ENCODE measurements at regions not wholly inside any gene's neighbourhood (a gene's known extent, or its start where the extent isn't known, plus 50 kb on each side); places are given as distances from the start of the nearest gene placed in this dataset.

DNA sequence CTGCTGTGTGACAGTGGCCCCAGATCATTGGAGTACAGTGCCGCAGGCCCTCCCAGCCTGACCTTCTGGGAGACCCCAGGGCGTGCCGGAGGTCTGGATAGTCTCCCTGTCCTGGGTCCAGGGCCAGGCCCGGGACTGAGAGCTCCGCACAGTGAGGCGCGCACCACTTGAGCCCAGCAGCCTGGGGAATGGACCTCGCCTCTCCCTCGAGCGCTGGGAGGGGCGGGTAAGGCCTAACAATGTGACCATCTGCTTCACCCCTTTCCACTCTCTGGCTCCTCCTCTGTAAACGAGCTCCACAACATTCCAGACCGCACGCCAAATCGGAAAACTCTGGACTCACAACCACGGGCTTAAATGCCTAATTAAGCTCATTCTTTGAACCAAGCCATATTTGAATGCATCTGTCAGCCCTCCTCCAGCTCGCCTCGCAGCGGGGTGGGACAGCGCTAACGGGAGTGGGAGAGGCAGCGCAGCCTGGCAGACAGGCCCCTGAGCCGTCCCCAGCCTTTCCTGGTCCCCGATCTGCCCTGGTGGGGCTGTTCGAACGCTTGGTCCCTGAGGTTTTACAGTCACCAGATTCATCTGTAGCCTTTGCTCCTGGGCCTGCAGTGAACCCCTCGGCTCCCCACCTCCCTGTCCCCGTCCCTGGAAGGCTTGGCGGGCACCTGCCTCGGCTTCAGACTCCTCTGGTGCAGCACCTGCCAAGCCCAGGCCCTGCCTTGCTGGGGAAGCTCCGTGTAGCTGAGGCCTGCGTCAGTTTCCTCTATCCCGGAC, 120.7 kb upstream of the VSTM2B start:
- TF ChIP-seq, protein P1, sequence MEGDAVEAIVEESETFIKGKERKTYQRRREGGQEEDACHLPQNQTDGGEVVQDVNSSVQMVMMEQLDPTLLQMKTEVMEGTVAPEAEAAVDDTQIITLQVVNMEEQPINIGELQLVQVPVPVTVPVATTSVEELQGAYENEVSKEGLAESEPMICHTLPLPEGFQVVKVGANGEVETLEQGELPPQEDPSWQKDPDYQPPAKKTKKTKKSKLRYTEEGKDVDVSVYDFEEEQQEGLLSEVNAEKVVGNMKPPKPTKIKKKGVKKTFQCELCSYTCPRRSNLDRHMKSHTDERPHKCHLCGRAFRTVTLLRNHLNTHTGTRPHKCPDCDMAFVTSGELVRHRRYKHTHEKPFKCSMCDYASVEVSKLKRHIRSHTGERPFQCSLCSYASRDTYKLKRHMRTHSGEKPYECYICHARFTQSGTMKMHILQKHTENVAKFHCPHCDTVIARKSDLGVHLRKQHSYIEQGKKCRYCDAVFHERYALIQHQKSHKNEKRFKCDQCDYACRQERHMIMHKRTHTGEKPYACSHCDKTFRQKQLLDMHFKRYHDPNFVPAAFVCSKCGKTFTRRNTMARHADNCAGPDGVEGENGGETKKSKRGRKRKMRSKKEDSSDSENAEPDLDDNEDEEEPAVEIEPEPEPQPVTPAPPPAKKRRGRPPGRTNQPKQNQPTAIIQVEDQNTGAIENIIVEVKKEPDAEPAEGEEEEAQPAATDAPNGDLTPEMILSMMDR (IDR thresholded peaks at IDR 0.05): no peak
- no peak for TF ChIP-seq EP300 (IDR thresholded peaks at IDR 0.05)
